Suprapubic skin (tissue), 3 donors: ENCODE measurements at regions not wholly inside any gene's neighbourhood (a gene's known extent, or its start where the extent isn't known, plus 50 kb on each side); places are given as distances from the start of the nearest gene placed in this dataset.

Experiments used
- POLR2A ChIP-seq, 2 donors: fragments of 450-650 bp; IDR thresholded peaks; one replicate each; pipeline ENCODE4 v1.6.1; 2017; ENCODE audit warnings: antibody characterized with exemption in 2 of 2, mild to moderate bottlenecking in 2 of 2, moderate library complexity in 2 of 2
- TF ChIP-seq, protein P1 (sequence below), 2 donors: fragments of 200-600 bp in 1 of 2; fragments of 450-650 bp in 1 of 2; sonication (generic) in 1 of 2; IDR thresholded peaks; one replicate each; pipeline ENCODE4 v1.5.1; 2016 to 2019; ENCODE audit warnings: antibody characterized with exemption in 2 of 2, mild to moderate bottlenecking in 1 of 2, moderate library complexity in 1 of 2

DNA sequence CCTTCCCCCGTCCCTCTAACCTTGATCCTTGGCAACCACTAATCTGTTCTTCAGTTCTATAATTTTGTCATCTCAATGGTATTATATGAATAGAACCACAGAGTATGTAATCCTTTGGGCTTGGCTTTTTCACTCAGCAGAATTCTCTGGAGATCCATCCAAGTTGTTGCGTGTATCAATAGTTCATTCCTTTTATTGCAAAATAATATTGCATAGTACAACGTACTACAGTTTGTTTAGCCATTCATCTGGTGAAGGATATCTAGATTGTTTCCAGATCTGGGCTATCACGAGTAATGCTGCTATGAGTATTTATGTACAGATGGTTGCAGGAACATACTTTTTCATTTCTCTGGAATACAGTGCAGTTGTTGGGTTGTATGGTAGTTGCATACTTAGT is 76.2 kb downstream of the PLXNA1 start:
- TF ChIP-seq, protein P1, sequence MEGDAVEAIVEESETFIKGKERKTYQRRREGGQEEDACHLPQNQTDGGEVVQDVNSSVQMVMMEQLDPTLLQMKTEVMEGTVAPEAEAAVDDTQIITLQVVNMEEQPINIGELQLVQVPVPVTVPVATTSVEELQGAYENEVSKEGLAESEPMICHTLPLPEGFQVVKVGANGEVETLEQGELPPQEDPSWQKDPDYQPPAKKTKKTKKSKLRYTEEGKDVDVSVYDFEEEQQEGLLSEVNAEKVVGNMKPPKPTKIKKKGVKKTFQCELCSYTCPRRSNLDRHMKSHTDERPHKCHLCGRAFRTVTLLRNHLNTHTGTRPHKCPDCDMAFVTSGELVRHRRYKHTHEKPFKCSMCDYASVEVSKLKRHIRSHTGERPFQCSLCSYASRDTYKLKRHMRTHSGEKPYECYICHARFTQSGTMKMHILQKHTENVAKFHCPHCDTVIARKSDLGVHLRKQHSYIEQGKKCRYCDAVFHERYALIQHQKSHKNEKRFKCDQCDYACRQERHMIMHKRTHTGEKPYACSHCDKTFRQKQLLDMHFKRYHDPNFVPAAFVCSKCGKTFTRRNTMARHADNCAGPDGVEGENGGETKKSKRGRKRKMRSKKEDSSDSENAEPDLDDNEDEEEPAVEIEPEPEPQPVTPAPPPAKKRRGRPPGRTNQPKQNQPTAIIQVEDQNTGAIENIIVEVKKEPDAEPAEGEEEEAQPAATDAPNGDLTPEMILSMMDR (IDR thresholded peaks at IDR 0.05) = no peak
- no peak for TF ChIP-seq POLR2A (IDR thresholded peaks at IDR 0.05)
